H9 (cell line): ENCODE measurements at regions not wholly inside any gene's neighbourhood (a gene's known extent, or its start where the extent isn't known, plus 50 kb on each side); places are given as distances from the start of the nearest gene placed in this dataset.

Source experiments
- DNase-seq: peaks from one replicate; pipeline ENCODE4 v3.0.0-alpha.2; 2017
- H2AFZ ChIP-seq: one replicate; pipeline ENCODE4 v1.6.1; 2013; ENCODE audit warnings: mild to moderate bottlenecking, low read length, control low read depth, moderate library complexity
- H2AK5ac ChIP-seq: 2 replicates; pipeline ENCODE4 v1.6.1; 2013; ENCODE audit warnings: low read length, control low read depth, mixed read lengths; ENCODE audit not compliant: insufficient read length
- H2BK120ac ChIP-seq: one replicate; pipeline ENCODE4 v1.6.1; 2013; ENCODE audit warnings: low read depth, mild to moderate bottlenecking, low read length, control low read depth, inconsistent platforms; ENCODE audit not compliant: poor library complexity, severe bottlenecking
- H2BK12ac ChIP-seq: 2 replicates; pipeline ENCODE4 v1.6.1; 2013; ENCODE audit warnings: low read length, control low read depth, mixed read lengths, low read depth; ENCODE audit not compliant: insufficient read length
- H2BK15ac ChIP-seq: 2 replicates; pipeline ENCODE4 v1.6.1; 2013; ENCODE audit warnings: low read depth, low read length, control low read depth
- H2BK20ac ChIP-seq: one replicate; pipeline ENCODE4 v1.6.1; 2013; ENCODE audit warnings: low read depth, mild to moderate bottlenecking, low read length, control low read depth, inconsistent platforms; ENCODE audit not compliant: poor library complexity, severe bottlenecking
- H2BK5ac ChIP-seq: 2 replicates; pipeline ENCODE4 v1.6.1; 2013; ENCODE audit warnings: low read length, control low read depth, mixed read lengths; ENCODE audit not compliant: insufficient read length
- H3K14ac ChIP-seq: 2 replicates; pipeline ENCODE4 v1.6.1; 2013; ENCODE audit warnings: low read length, control low read depth; ENCODE audit not compliant: insufficient read depth
- H3K18ac ChIP-seq: 2 replicates; pipeline ENCODE4 v1.6.1; 2013; ENCODE audit warnings: low read depth, mild to moderate bottlenecking, mixed read lengths, low read length, control low read depth; ENCODE audit not compliant: insufficient read length
- H3K23ac ChIP-seq: 2 replicates; pipeline ENCODE4 v1.6.1; 2013; ENCODE audit warnings: low read length, control low read depth, mixed read lengths, low read depth; ENCODE audit not compliant: insufficient read length
- H3K23me2 ChIP-seq: 2 replicates; pipeline ENCODE4 v1.6.1; 2013; ENCODE audit warnings: low read depth, mild to moderate bottlenecking, mixed read lengths, low read length, control low read depth; ENCODE audit not compliant: insufficient read length, poor library complexity, severe bottlenecking
- H3K27ac ChIP-seq: 2 replicates; pipeline ENCODE4 v1.5.1; 2013; ENCODE audit warnings: low read length, control low read depth, mixed read lengths, low read depth; ENCODE audit not compliant: insufficient read length
- H3K27me3 ChIP-seq: 2 replicates; pipeline ENCODE4 v1.6.1; 2013; ENCODE audit warnings: low read length, control low read depth, inconsistent platforms; ENCODE audit not compliant: insufficient read depth
- H3K4ac ChIP-seq: 2 replicates; pipeline ENCODE4 v1.6.1; 2013; ENCODE audit warnings: low read depth, mild to moderate bottlenecking, control low read depth, inconsistent platforms, low read length, moderate library complexity
- H3K4me1 ChIP-seq: 2 replicates; pipeline ENCODE4 v1.6.1; 2013; ENCODE audit warnings: low read length, control low read depth, inconsistent platforms; ENCODE audit not compliant: insufficient read depth
- H3K4me2 ChIP-seq: 2 replicates; pipeline ENCODE4 v1.6.1; 2013; ENCODE audit warnings: low read length, control low read depth, mixed read lengths; ENCODE audit not compliant: insufficient read length, insufficient read depth
- H3K56ac ChIP-seq: 2 replicates; pipeline ENCODE4 v1.6.1; 2013; ENCODE audit warnings: low read depth, mild to moderate bottlenecking, mixed read lengths, low read length, control low read depth; ENCODE audit not compliant: insufficient read length
- H3K79me1 ChIP-seq: 2 replicates; pipeline ENCODE4 v1.6.1; 2013; ENCODE audit warnings: low read depth, mild to moderate bottlenecking, moderate library complexity, low read length, control low read depth, inconsistent platforms; ENCODE audit not compliant: insufficient read depth, poor library complexity, severe bottlenecking
- H3K79me2 ChIP-seq: 2 replicates; pipeline ENCODE4 v1.6.1; 2013; ENCODE audit warnings: low read length, control low read depth, inconsistent platforms; ENCODE audit not compliant: insufficient read depth
- H3K9ac ChIP-seq: 2 replicates; pipeline ENCODE4 v1.6.1; 2013; ENCODE audit warnings: low read length, control low read depth, mixed read lengths; ENCODE audit not compliant: insufficient read length; ENCODE audit errors: extremely low read depth
- H3K9me3 ChIP-seq: one replicate; pipeline ENCODE4 v1.6.1; 2013; ENCODE audit warnings: low read depth, low read length, inconsistent platforms; ENCODE audit not compliant: control insufficient read depth
- H3T11ph ChIP-seq: one replicate; pipeline ENCODE4 v1.6.1; 2013; ENCODE audit warnings: mild to moderate bottlenecking, low read length, control low read depth, inconsistent platforms
- H4K20me1 ChIP-seq: one replicate; pipeline ENCODE4 v1.6.1; 2013; ENCODE audit not compliant: control insufficient read depth, insufficient read length, insufficient read depth
- H4K5ac ChIP-seq: 2 replicates; pipeline ENCODE4 v1.6.1; 2013; ENCODE audit warnings: low read depth, mild to moderate bottlenecking, mixed read lengths, low read length, control low read depth; ENCODE audit not compliant: insufficient read length
- H4K8ac ChIP-seq: replicated peaks from 2 replicates; pipeline ENCODE4 v1.6.1; 2013; ENCODE audit warnings: low read length, control low read depth, mixed read lengths, low read depth; ENCODE audit not compliant: insufficient read length
- H4K91ac ChIP-seq: 2 replicates; pipeline ENCODE4 v1.6.1; 2013; ENCODE audit warnings: low read depth, mild to moderate bottlenecking, moderate library complexity, mixed read lengths, low read length, control low read depth; ENCODE audit not compliant: insufficient read length
- H3K27ac Mint-ChIP-seq, 3 experiments: 2 replicates in 2 of 3; 3 replicates in 1 of 3; pipeline ENCODE4 v1.8.0; 2020 to 2021; ENCODE audit warnings: mixed read lengths in 3 of 3, mild to moderate bottlenecking in 1 of 3, moderate library complexity in 1 of 3
- H3K27me3 Mint-ChIP-seq: 2 replicates; pipeline ENCODE4 v1.8.0; 2021; ENCODE audit warnings: low read depth, mild to moderate bottlenecking, moderate library complexity, mixed read lengths
- H3K36me3 Mint-ChIP-seq, 3 experiments: 2 replicates in 2 of 3; 3 replicates in 1 of 3; pipeline ENCODE4 v1.8.0; 2020 to 2021; ENCODE audit warnings: low read depth in 3 of 3, mixed read lengths in 3 of 3; ENCODE audit not compliant: insufficient read depth in 1 of 3
- H3K4me1 Mint-ChIP-seq, 2 experiments: 2 replicates each; pipeline ENCODE4 v1.8.0; 2020; ENCODE audit warnings: mixed read lengths in 2 of 2
- H3K4me3 Mint-ChIP-seq, 2 experiments: 2 replicates in 1 of 2; 3 replicates in 1 of 2; pipeline ENCODE4 v1.8.0; 2020 to 2021; ENCODE audit warnings: mild to moderate bottlenecking in 2 of 2, mixed read lengths in 2 of 2, moderate library complexity in 1 of 2
- H3K9me3 Mint-ChIP-seq, 2 experiments: 2 replicates in 1 of 2; 3 replicates in 1 of 2; pipeline ENCODE4 v1.8.0; 2020; ENCODE audit warnings: mild to moderate bottlenecking in 2 of 2, mixed read lengths in 2 of 2, moderate library complexity in 1 of 2
- CTCF ChIP-seq: fragments of 200-600 bp; sonication (generic); conservative IDR thresholded peaks from 3 replicates; pipeline ENCODE4 v1.8.0; 2021; ENCODE audit warnings: antibody characterized with exemption, mild to moderate bottlenecking
- WGBS: extraction: QIAGEN DNeasy Blood & Tissue Kit; methylation state at CpG from one replicate; pipeline ENCODE4 v1.1.7; 2013; ENCODE audit warnings: missing lambda C conversion rate, low lambda C conversion rate, mixed read lengths; ENCODE audit not compliant: insufficient read length; ENCODE audit errors: extremely low coverage; 5-methylcytosine and 5-hydroxymethylcytosine counted together

- peaks cover 0 to 2% of the 10 kb centered on the region in 2 experiments; a peak in 1 of 5 replicates for H3K9me3 Mint-ChIP-seq
- no peak for DNase-seq
- H3K23ac ChIP-seq: no peak overlapping the region
Measured at GRCh38 chr20:60587986-60588385, 629.8 kb downstream of the CDH26 start.

More at GRCh38 chr20:60587986-60588385, 629.8 kb downstream of the CDH26 start:
- Histone ChIP-seq H3K9ac (no peak overlapping the region), H3K18ac (no peak overlapping the region), H3K27me3 (no peaks in the 10 kb centered on the region), H2AFZ (no peak overlapping the region), H2BK20ac (no peak overlapping the region), H3K14ac (no peak overlapping the region), H3K27ac (no peak overlapping the region), H4K5ac (no peak overlapping the region), H3K79me1 (no peaks in the 10 kb centered on the region), H2BK120ac (no peak overlapping the region), H3K4me2 (no peak overlapping the region), H3K23me2 (no peaks in the 10 kb centered on the region), H3K4ac (no peak overlapping the region), H2BK12ac (no peak overlapping the region), H3T11ph (no peak overlapping the region), H2BK15ac (no peak overlapping the region), H3K9me3 (no peaks in the 10 kb centered on the region), H3K79me2 (no peaks in the 10 kb centered on the region), H3K4me1 (peaks cover 3% of the 10 kb centered on the region; the same call in 1 of the 2 replicates), H4K8ac (no peak overlapping the region), H4K91ac (no peak overlapping the region), H3K56ac (no peak overlapping the region), H2AK5ac (no peak overlapping the region), H2BK5ac (no peak overlapping the region), H4K20me1 (no peaks in the 10 kb centered on the region)
- no peak for TF ChIP-seq CTCF
- H3K27me3 Mint-ChIP-seq: no peaks in the 10 kb centered on the region
- no peaks in the 10 kb centered on the region for H3K36me3 Mint-ChIP-seq
- H3K4me3 Mint-ChIP-seq: no peak overlapping the region
- no CpG with 5 or more reads among the region's 4 CpGs for WGBS
- H3K27ac Mint-ChIP-seq: no peak overlapping the region
- H3K4me1 Mint-ChIP-seq: peaks cover 17 to 18% of the 10 kb centered on the region in 2 experiments
